Activated CD4-positive, alpha-beta T cell treated with anti-CD3 and anti-CD28 coated beads, Interleukin-2, amount 50 U/mL, for 48 hours (primary cell): ENCODE measurements at regions not wholly inside any gene's neighbourhood (a gene's known extent, or its start where the extent isn't known, plus 50 kb on each side); places are given as distances from the start of the nearest gene placed in this dataset.

Source experiments
- DNase-seq, 2 experiments: peaks; one replicate each; pipeline ENCODE4 v3.0.0-alpha.2; 2020

GRCh38 chr2:2672249-2672648 lies 341.2 kb upstream of the MYT1L start:
- no peak for DNase-seq

GRCh38 chr2:2671826-2672225 lies 340.8 kb upstream of the MYT1L start:
- no peak for DNase-seq

- no peak for DNase-seq
Observed at GRCh38 chr2:2669316-2669715, 338.2 kb upstream of the MYT1L start.

- no peak for DNase-seq
Observed at GRCh38 chr2:2668681-2669265, 337.7 kb upstream of the MYT1L start.

GRCh38 chr2:2667690-2668089 lies 336.6 kb upstream of the MYT1L start:
- DNase-seq: no peak

GRCh38 chr2:2665834-2666133 lies 334.7 kb upstream of the MYT1L start:
- no peak for DNase-seq

GRCh38 chr2:2664989-2665833 lies 334.1 kb upstream of the MYT1L start:
- no peak for DNase-seq

- DNase-seq: no peak
Observed at GRCh38 chr2:2663401-2664036, 332.4 kb upstream of the MYT1L start.

- no peak for DNase-seq
Observed at GRCh38 chr2:2662847-2663356, 331.8 kb upstream of the MYT1L start.

- no peak for DNase-seq
Observed at GRCh38 chr2:2662037-2662846, 331.2 kb upstream of the MYT1L start.

- DNase-seq: no peak
Observed at GRCh38 chr2:2660789-2661355, 329.8 kb upstream of the MYT1L start.

- no peak for DNase-seq
Observed at GRCh38 chr2:2657121-2657962, 326.3 kb upstream of the MYT1L start.

- DNase-seq: no peak
Observed at GRCh38 chr2:2656115-2657011, 325.3 kb upstream of the MYT1L start.

GRCh38 chr2:2655453-2656114 lies 324.5 kb upstream of the MYT1L start:
- DNase-seq: no peak

GRCh38 chr2:2653231-2653630 lies 322.2 kb upstream of the MYT1L start:
- DNase-seq: no peak

GRCh38 chr2:2650608-2651375 lies 319.7 kb upstream of the MYT1L start:
- no peak for DNase-seq

- no peak for DNase-seq
Observed at GRCh38 chr2:2649109-2650072, 318.3 kb upstream of the MYT1L start.

- peak in 1 of 2 experiments; percentile 2 for DNase-seq
Observed at GRCh38 chr2:2648094-2648493, 317.0 kb upstream of the MYT1L start.
